ENCODE measurements at regions not wholly inside any gene's neighbourhood (a gene's known extent, or its start where the extent isn't known, plus 50 kb on each side); places are given as distances from the start of the nearest gene placed in this dataset.

- TF ChIP-seq, protein P1, sequence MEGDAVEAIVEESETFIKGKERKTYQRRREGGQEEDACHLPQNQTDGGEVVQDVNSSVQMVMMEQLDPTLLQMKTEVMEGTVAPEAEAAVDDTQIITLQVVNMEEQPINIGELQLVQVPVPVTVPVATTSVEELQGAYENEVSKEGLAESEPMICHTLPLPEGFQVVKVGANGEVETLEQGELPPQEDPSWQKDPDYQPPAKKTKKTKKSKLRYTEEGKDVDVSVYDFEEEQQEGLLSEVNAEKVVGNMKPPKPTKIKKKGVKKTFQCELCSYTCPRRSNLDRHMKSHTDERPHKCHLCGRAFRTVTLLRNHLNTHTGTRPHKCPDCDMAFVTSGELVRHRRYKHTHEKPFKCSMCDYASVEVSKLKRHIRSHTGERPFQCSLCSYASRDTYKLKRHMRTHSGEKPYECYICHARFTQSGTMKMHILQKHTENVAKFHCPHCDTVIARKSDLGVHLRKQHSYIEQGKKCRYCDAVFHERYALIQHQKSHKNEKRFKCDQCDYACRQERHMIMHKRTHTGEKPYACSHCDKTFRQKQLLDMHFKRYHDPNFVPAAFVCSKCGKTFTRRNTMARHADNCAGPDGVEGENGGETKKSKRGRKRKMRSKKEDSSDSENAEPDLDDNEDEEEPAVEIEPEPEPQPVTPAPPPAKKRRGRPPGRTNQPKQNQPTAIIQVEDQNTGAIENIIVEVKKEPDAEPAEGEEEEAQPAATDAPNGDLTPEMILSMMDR (IDR thresholded peaks at IDR 0.05; ENCODE audit: low read depth, low read length) = no peak
- no peak for TF ChIP-seq EZH2phosphoT487 (IDR thresholded peaks at IDR 0.05; ENCODE audit: low read depth)
Measured at GRCh38 chr4:127313767-127314166, 319.0 kb upstream of the INTU start.
